Mucosa of descending colon (tissue), 3 donors: ENCODE measurements at regions not wholly inside any gene's neighbourhood (a gene's known extent, or its start where the extent isn't known, plus 50 kb on each side); places are given as distances from the start of the nearest gene placed in this dataset. TPM values are rescaled to one million over a fixed set of nuclear protein-coding genes. Genes with fewer than 3 reads are reported as not detected.

Experiments used
- ATAC-seq: fragments of 200-7000 bp; cut with Tn5 transposase; one replicate; pipeline ENCODE4 v1.9.1; 2020; ENCODE audit warnings: mild to moderate bottlenecking, moderate library complexity
- DNase-seq, 3 donors: peaks; one replicate each; pipeline ENCODE4 v3.0.0-alpha.2; 2020
- H3K36me3 ChIP-seq: fragments of 200-600 bp; one replicate; pipeline ENCODE4 v1.8.0; 2021; ENCODE audit warnings: low read depth, mild to moderate bottlenecking
- H3K4me1 ChIP-seq: fragments of 200-600 bp; one replicate; pipeline ENCODE4 v1.8.0; 2021; ENCODE audit warnings: low read depth, mild to moderate bottlenecking
- H3K4me3 ChIP-seq: fragments of 200-600 bp; one replicate; pipeline ENCODE4 v1.8.0; 2021; ENCODE audit warnings: mild to moderate bottlenecking
- H3K9me3 ChIP-seq: fragments of 200-600 bp; one replicate; pipeline ENCODE4 v1.8.0; 2021; ENCODE audit warnings: mild to moderate bottlenecking
- CTCF ChIP-seq: fragments of 200-600 bp; IDR thresholded peaks from one replicate; pipeline ENCODE4 v1.8.0; 2022; ENCODE audit warnings: antibody characterized with exemption, mild to moderate bottlenecking
- intact Hi-C, 2 donors: fragments of 100-400 bp; cut with DNase I in 1 of 2; cut with micrococcal nuclease in 1 of 2; formaldehyde crosslinking; loops; one replicate each; pipeline versions ENCODE4 v1.11.0 to v1.11.1; 2022; cut with DNase I, micrococcal nuclease
- microRNA-seq: library from miRNA; unstranded; fragments of <30 nt; microRNA quantifications from one replicate; pipeline ENCODE4, GENCODE V29; 2019
- donor health status: DM: no; HTN: no; CAD: no; lungs with moderate emphysema.
- donor health status: DM: no; HTN: no; CAD: no.
- donor health status: DM: no; HTN: yes; CAD: no.

- Histone ChIP-seq H3K9me3 (no peaks in the 10 kb centered on the region), H3K4me1 (no peaks in the 10 kb centered on the region), H3K4me3 (no peak overlapping the region), H3K36me3 (no peaks in the 10 kb centered on the region)
- intact Hi-C loops, result no loop called here
- TF ChIP-seq CTCF, result no peak
- ATAC-seq (no peak), DNase-seq (no peak)
Measured at GRCh38 chr11:79492008-79492407, 51.2 kb upstream of the TENM4 start.

Small RNAs in the stretch of these regions (microRNA-seq; reads per million reads assigned to microRNA genes)
- gene MIR4300, result not detected
